Astrocyte (in vitro differentiated cells and primary cell): ENCODE measurements at regions not wholly inside any gene's neighbourhood (a gene's known extent, or its start where the extent isn't known, plus 50 kb on each side); places are given as distances from the start of the nearest gene placed in this dataset.
A peak's percentile ranks its signal among the peaks of the same experiment; 100 is the strongest.

Experiments
- DNase-seq: peaks from one replicate; pipeline ENCODE4 v3.0.0-alpha.2; 2010; ENCODE audit warnings: low read depth
- FAIRE-seq: peaks from 2 replicates; lab custom pipeline; 2011; peaks lifted over from hg19 to GRCh38; lab: Jason Lieb, UNC
- H2AFZ ChIP-seq: 2 replicates; pipeline ENCODE4 v1.6.0; 2012; ENCODE audit warnings: low read depth, low read length, inconsistent platforms
- H3K27ac ChIP-seq: 2 replicates; pipeline ENCODE4 v1.5.1; 2011; ENCODE audit warnings: low read depth, low read length, inconsistent platforms
- H3K27me3 ChIP-seq: 2 replicates; pipeline ENCODE4 v1.6.0; 2011; ENCODE audit warnings: low read length, inconsistent platforms; ENCODE audit not compliant: insufficient read depth
- H3K36me3 ChIP-seq: 2 replicates; pipeline ENCODE4 v1.5.1; 2011; ENCODE audit warnings: low read length, inconsistent platforms; ENCODE audit not compliant: insufficient read depth
- H3K4me1 ChIP-seq: 2 replicates; pipeline ENCODE4 v1.5.1; 2011; ENCODE audit warnings: low read length, inconsistent platforms; ENCODE audit not compliant: insufficient read depth
- H3K4me2 ChIP-seq: 2 replicates; pipeline ENCODE4 v1.6.0; 2012; ENCODE audit warnings: low read length, inconsistent platforms
- H3K4me3 ChIP-seq: 2 replicates; pipeline ENCODE4 v1.5.1; 2011; ENCODE audit warnings: low read depth, mild to moderate bottlenecking, low read length, inconsistent platforms; ENCODE audit not compliant: insufficient read depth
- H3K79me2 ChIP-seq: 2 replicates; pipeline ENCODE4 v1.6.0; 2012; ENCODE audit warnings: mild to moderate bottlenecking, low read length, inconsistent platforms; ENCODE audit not compliant: insufficient read depth
- H3K9ac ChIP-seq: 2 replicates; pipeline ENCODE4 v1.6.0; 2012; ENCODE audit warnings: mild to moderate bottlenecking, low read length, inconsistent platforms
- H3K9me3 ChIP-seq: 2 replicates; pipeline ENCODE4 v1.5.1; 2012; ENCODE audit warnings: low read depth, mild to moderate bottlenecking, low read length, inconsistent platforms; ENCODE audit not compliant: insufficient read depth
- H4K20me1 ChIP-seq: 2 replicates; pipeline ENCODE4 v1.6.0; 2012; ENCODE audit warnings: low read length, inconsistent platforms; ENCODE audit not compliant: insufficient read depth
- H3K27ac Mint-ChIP-seq: one replicate; pipeline ENCODE4 v1.8.0; 2021; ENCODE audit warnings: mild to moderate bottlenecking, mixed read lengths; ENCODE audit not compliant: unreplicated experiment
- H3K27me3 Mint-ChIP-seq: one replicate; pipeline ENCODE4 v1.8.0; 2021; ENCODE audit warnings: low read depth, mixed read lengths; ENCODE audit not compliant: unreplicated experiment
- H3K36me3 Mint-ChIP-seq: one replicate; pipeline ENCODE4 v1.8.0; 2021; ENCODE audit warnings: low read depth, mixed read lengths; ENCODE audit not compliant: unreplicated experiment
- H3K4me1 Mint-ChIP-seq: one replicate; pipeline ENCODE4 v1.8.0; 2021; ENCODE audit warnings: low read depth, mixed read lengths; ENCODE audit not compliant: unreplicated experiment
- H3K4me3 Mint-ChIP-seq: one replicate; pipeline ENCODE4 v1.8.0; 2021; ENCODE audit warnings: mild to moderate bottlenecking, moderate library complexity, mixed read lengths; ENCODE audit not compliant: unreplicated experiment
- H3K9me3 Mint-ChIP-seq: one replicate; pipeline ENCODE4 v1.8.0; 2021; ENCODE audit warnings: mild to moderate bottlenecking, mixed read lengths; ENCODE audit not compliant: unreplicated experiment
- EZH2 ChIP-seq: IDR thresholded peaks from 2 replicates; pipeline ENCODE4 v1.6.1; 2012; ENCODE audit warnings: mild to moderate bottlenecking, low read length, inconsistent platforms; ENCODE audit not compliant: insufficient read depth
- TF ChIP-seq, protein P1 (sequence below): IDR thresholded peaks from 2 replicates; pipeline ENCODE4 v1.5.1; 2011; ENCODE audit warnings: low read depth, mild to moderate bottlenecking, inconsistent platforms, low read length, moderate library complexity; ENCODE audit not compliant: insufficient read depth

GRCh38 chr17:77279448-77280303 is 138.9 kb downstream of the SEC14L1 start:
- H3K4me1 Mint-ChIP-seq: peaks cover 11% of the 10 kb centered on the region
- peaks cover 10% of the 10 kb centered on the region for H3K27me3 Mint-ChIP-seq
- peak overlapping the region; percentile 82 for H3K4me2 ChIP-seq
- TF ChIP-seq, protein P1, sequence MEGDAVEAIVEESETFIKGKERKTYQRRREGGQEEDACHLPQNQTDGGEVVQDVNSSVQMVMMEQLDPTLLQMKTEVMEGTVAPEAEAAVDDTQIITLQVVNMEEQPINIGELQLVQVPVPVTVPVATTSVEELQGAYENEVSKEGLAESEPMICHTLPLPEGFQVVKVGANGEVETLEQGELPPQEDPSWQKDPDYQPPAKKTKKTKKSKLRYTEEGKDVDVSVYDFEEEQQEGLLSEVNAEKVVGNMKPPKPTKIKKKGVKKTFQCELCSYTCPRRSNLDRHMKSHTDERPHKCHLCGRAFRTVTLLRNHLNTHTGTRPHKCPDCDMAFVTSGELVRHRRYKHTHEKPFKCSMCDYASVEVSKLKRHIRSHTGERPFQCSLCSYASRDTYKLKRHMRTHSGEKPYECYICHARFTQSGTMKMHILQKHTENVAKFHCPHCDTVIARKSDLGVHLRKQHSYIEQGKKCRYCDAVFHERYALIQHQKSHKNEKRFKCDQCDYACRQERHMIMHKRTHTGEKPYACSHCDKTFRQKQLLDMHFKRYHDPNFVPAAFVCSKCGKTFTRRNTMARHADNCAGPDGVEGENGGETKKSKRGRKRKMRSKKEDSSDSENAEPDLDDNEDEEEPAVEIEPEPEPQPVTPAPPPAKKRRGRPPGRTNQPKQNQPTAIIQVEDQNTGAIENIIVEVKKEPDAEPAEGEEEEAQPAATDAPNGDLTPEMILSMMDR: no peak
- TF ChIP-seq EZH2: no peak
- DNase-seq: peak; percentile 81
- peaks cover 7% of the 10 kb centered on the region for H3K27me3 ChIP-seq
- H2AFZ ChIP-seq: peak overlapping the region; percentile 65
- H3K36me3 Mint-ChIP-seq: no peaks in the 10 kb centered on the region
- H4K20me1 ChIP-seq: no peaks in the 10 kb centered on the region
- H3K27ac Mint-ChIP-seq: no peak overlapping the region
- no peaks in the 10 kb centered on the region for H3K9me3 Mint-ChIP-seq
- H3K27ac ChIP-seq: no peak overlapping the region
- peaks cover 32% of the 10 kb centered on the region for H3K4me1 ChIP-seq
- H3K9me3 ChIP-seq: no peaks in the 10 kb centered on the region
- peaks cover 10% of the 10 kb centered on the region for H3K79me2 ChIP-seq
- peak overlapping the region; percentile 10 for H3K9ac ChIP-seq
- H3K36me3 ChIP-seq: no peaks in the 10 kb centered on the region
- no peak overlapping the region for H3K4me3 ChIP-seq
- H3K4me3 Mint-ChIP-seq: no peak overlapping the region
- no peak for FAIRE-seq

DNA sequence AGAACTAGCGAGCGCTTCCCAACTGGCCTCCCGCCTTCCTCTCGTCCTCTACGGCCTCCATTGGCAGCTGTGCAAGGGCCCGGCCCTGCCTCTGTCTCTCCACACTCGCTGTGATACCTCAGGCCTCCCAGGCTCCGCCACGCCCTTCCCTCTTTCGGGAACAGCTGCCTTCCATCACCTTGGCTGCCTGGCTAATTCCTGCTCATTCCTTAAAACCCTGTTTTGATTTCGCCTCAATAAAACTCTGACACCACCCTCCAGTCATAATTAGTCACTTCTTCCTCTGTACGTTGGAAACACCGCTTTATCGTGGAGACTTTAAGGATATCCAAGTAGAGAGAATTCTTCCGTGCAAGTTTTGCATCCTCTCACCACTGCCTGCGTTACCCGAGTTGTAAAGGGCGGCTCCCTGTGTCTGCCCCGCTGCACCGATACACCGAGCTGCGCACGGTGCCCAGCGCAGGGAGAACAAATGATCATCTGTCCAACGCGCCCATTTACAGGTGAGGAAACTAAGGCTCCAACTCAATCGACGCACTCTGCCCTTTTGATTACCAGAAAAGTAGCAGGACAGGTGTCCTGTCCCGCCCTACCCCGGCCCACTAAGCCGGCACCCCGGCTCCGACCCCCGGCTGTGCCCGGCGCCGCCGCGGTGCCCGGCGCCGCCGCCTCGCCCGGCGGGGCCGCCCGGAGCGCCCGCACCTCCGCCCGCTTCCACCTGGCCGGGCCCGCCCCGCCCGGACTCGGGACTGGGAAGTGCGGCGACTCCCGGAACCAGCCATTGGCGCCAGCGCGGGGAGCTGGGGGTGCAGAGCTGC is 139.7 kb downstream of the SEC14L1 start:
- Mint-ChIP-seq H3K9me3 (no peaks in the 10 kb centered on the region), H3K36me3 (no peaks in the 10 kb centered on the region), H3K27me3 (peaks cover 8% of the 10 kb centered on the region), H3K4me3 (peak overlapping the region; percentile 81), H3K27ac (no peak overlapping the region), H3K4me1 (peaks cover 11% of the 10 kb centered on the region)
- peak overlapping the region; percentile 82 for H3K4me2 ChIP-seq
- FAIRE-seq (no peak), DNase-seq (peak; percentile 87)
- no peak overlapping the region for H3K27ac ChIP-seq
- H3K9ac ChIP-seq: peak overlapping the region; percentile 10
- H3K79me2 ChIP-seq: peaks cover 10% of the 10 kb centered on the region
- H3K9me3 ChIP-seq: no peaks in the 10 kb centered on the region
- H3K27me3 ChIP-seq: peaks cover 6% of the 10 kb centered on the region
- peak overlapping the region; percentile 65 for H2AFZ ChIP-seq
- no peaks in the 10 kb centered on the region for H3K36me3 ChIP-seq
- H3K4me1 ChIP-seq: peaks cover 41% of the 10 kb centered on the region
- H4K20me1 ChIP-seq: no peaks in the 10 kb centered on the region
- TF ChIP-seq, protein P1: no peak
- TF ChIP-seq EZH2: no peak
- H3K4me3 ChIP-seq: peak overlapping the region; percentile 51
